Psoas muscle (tissue), 7 donors: ENCODE measurements at regions not wholly inside any gene's neighbourhood (a gene's known extent, or its start where the extent isn't known, plus 50 kb on each side); places are given as distances from the start of the nearest gene placed in this dataset.

Source experiments
- ATAC-seq, 4 donors: fragments of 200-7000 bp; cut with Tn5 transposase; one replicate each; pipeline ENCODE4 v1.9.1; 2020; ENCODE audit warnings: moderate library complexity in 3 of 4, mild to moderate bottlenecking in 2 of 4
- DNase-seq, 2 donors: peaks; one replicate each; pipeline ENCODE4 v3.0.0-alpha.2; 2020
- H3K27ac ChIP-seq: fragments of 200-600 bp; one replicate; pipeline ENCODE4 v1.8.0; 2022
- H3K27me3 ChIP-seq, 3 donors: fragments of 200-600 bp in 1 of 3; one replicate each; pipeline versions ENCODE4 v1.6.1 to v1.8.0; 2013 to 2022; ENCODE audit warnings: low read length in 2 of 3, mild to moderate bottlenecking in 2 of 3, moderate library complexity in 1 of 3; ENCODE audit not compliant: insufficient read depth in 3 of 3
- H3K36me3 ChIP-seq, 2 donors: fragments of 200-600 bp in 1 of 2; one replicate each; pipeline versions ENCODE4 v1.6.1 to v1.8.0; 2013 to 2022; ENCODE audit warnings: low read depth in 1 of 2, mild to moderate bottlenecking in 1 of 2, moderate library complexity in 1 of 2; ENCODE audit not compliant: insufficient read depth in 1 of 2
- H3K4me1 ChIP-seq: fragments of 200-600 bp; one replicate; pipeline ENCODE4 v1.8.0; 2022
- H3K4me3 ChIP-seq: fragments of 200-600 bp; one replicate; pipeline ENCODE4 v1.8.0; 2022; ENCODE audit warnings: mild to moderate bottlenecking
- H3K9me3 ChIP-seq: fragments of 200-600 bp; one replicate; pipeline ENCODE4 v1.8.0; 2022
- WGBS, 3 donors: extraction: QIAGEN DNeasy Blood & Tissue Kit; methylation state at CpG; one replicate each; pipeline versions ENCODE4 v1.1.6 to v1.1.7; 2013; 5-methylcytosine and 5-hydroxymethylcytosine counted together
- intact Hi-C, 2 donors: fragments of 100-400 bp; cut with DNase I; formaldehyde crosslinking; loops; one replicate each; pipeline versions ENCODE4 v1.11.0 to v1.14.2; 2022
- TF ChIP-seq, protein P1 (sequence below): fragments of 200-600 bp; IDR thresholded peaks from one replicate; pipeline ENCODE4 v1.8.0; 2022; ENCODE audit warnings: antibody characterized with exemption
- donor health status: healthy with polysubstance abuse.
- donor health status: DM: no; HTN: no; CAD: no; lungs with moderate emphysema.
- donor health status: Bipolar disorder and iron deficiency.
- donor health status: healthy.
- donor health status: DM: yes; HTN: yes; CAD: no.
- donor health status: DM: no; HTN: no; CAD: no.
- donor health status: DM: yes; HTN: yes; CAD: no.

DNA sequence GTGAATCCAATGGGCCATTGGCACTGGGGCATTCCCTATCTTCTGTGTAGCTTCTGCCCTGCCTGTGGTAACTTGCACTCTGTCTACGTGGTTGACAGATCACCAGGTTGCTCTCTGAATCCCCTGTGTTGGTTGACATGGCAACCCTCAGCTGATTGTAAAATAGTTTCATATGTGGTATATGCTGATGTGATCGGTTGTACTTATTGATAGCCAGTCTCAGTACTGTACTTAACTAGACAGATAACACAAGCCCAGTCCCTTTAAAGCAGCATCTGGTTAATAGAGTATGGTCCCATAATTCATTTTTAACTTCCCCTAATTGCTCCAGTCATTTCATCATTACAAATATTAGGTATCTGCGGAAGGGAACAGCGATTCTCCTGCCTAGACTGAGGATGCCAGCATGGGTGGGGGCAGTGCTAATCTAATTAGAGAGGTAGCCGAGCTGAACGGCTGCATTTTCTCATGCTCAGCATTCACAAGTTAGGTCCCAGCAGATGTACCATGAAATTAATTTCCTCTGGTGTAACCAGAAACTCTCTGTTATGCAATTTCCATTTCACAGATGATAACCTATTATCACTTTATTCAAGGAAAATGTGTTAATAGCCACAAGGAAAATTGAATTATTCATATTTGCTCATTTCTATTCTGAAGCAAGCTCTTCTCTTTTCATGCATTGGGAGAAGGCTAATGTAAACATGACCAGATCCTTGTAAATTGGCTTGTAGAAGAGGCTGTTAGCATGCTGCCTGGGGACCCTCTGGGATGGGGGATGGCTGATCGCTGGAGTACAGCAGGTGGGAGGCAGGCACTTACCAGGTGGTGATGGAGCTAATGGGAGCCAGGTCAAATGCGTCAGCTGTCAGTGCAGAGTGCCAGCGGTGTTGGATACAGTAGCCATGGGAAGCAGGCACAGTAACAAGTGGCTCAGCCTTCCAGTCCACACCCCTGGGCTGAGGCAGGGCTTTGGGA lies 608.3 kb downstream of the GALR1 start:
- Histone ChIP-seq H3K36me3 (no peaks in the 10 kb centered on the region), H3K9me3 (no peaks in the 10 kb centered on the region), H3K4me1 (no peaks in the 10 kb centered on the region), H3K4me3 (no peak overlapping the region), H3K27ac (no peak overlapping the region), H3K27me3 (no peaks in the 10 kb centered on the region)
- intact Hi-C loops = no loop called here
- no peak for ATAC-seq
- WGBS, 3 donors = 29 to 33% (median 32%) methylated on average over 9 of the region's 9 CpGs
- DNase-seq = no peak
- TF ChIP-seq, protein P1, sequence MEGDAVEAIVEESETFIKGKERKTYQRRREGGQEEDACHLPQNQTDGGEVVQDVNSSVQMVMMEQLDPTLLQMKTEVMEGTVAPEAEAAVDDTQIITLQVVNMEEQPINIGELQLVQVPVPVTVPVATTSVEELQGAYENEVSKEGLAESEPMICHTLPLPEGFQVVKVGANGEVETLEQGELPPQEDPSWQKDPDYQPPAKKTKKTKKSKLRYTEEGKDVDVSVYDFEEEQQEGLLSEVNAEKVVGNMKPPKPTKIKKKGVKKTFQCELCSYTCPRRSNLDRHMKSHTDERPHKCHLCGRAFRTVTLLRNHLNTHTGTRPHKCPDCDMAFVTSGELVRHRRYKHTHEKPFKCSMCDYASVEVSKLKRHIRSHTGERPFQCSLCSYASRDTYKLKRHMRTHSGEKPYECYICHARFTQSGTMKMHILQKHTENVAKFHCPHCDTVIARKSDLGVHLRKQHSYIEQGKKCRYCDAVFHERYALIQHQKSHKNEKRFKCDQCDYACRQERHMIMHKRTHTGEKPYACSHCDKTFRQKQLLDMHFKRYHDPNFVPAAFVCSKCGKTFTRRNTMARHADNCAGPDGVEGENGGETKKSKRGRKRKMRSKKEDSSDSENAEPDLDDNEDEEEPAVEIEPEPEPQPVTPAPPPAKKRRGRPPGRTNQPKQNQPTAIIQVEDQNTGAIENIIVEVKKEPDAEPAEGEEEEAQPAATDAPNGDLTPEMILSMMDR = no peak

DNA sequence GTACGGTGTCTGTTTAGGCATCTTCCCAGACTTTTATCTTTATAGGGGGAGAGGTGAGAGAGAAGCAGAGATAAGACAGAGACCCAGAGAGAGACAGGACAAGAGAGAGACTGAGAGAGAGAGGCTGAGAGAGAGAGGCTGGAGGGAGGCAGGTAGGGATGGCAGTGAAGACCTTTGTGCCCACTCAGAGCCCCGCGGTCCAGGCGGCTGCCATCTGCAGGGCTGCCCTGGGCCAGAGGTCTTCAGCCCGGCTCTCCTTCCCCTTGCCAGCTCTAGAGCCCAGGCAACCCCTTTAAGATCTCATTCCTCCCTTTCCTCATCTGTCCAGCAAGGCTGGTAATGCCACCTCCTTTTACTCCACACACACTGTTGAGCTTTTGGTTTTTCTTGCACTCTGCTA lies 610.0 kb downstream of the GALR1 start:
- H3K4me3 ChIP-seq = no peak overlapping the region
- no peaks in the 10 kb centered on the region for H3K9me3 ChIP-seq
- no peaks in the 10 kb centered on the region for H3K36me3 ChIP-seq
- DNase-seq = no peak
- H3K27ac ChIP-seq = no peak overlapping the region
- no peaks in the 10 kb centered on the region for H3K27me3 ChIP-seq
- TF ChIP-seq, protein P1 = no peak
- H3K4me1 ChIP-seq = no peaks in the 10 kb centered on the region
- 71 to 82% (median 74%) methylated on average over 4 to 5 of the region's 5 CpGs for WGBS, 3 donors
- intact Hi-C loops = no loop called here
- no peak for ATAC-seq

DNA sequence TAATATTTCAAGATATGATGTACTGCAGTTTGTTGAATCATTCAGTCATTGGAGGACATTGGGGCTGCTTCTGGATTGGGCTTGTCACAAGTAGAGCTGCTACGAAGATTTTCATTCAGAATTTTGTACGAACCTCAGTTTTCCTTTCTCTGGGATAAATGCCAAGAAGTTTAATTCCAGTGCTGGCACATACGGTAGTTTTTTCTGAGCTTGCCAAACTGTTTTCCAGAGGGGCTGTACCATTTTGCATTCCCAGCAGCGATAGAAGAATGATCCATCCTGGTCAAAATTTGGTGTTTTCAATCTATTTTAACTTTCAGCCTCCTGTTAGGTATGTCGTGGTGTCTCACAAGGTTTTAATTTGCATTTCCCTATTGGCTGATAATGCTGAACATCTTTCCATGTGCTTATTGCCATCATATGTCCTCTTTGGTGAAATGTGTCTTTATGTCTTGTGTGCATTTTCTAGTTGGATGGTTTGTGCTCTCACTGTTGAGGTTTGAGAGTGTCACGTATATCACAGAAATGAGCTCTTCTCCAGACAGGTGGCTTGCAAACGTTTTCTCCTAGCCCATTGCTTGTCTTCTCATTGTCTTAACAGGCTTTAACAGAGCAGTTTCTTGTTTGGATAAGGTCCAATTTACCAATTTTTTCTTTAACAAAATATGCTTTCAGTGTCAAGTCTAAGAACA lies 612.6 kb downstream of the GALR1 start:
- TF ChIP-seq, protein P1 = no peak
- WGBS, 3 donors = 24 to 44% (median 26%) methylated on average over 7 of the region's 7 CpGs
- H3K9me3 ChIP-seq = no peaks in the 10 kb centered on the region
- no peaks in the 10 kb centered on the region for H3K4me1 ChIP-seq
- intact Hi-C loops = no loop called here
- H3K36me3 ChIP-seq = no peaks in the 10 kb centered on the region
- ATAC-seq = no peak
- no peak overlapping the region for H3K4me3 ChIP-seq
- no peaks in the 10 kb centered on the region for H3K27me3 ChIP-seq
- DNase-seq = no peak
- H3K27ac ChIP-seq = no peak overlapping the region

DNA sequence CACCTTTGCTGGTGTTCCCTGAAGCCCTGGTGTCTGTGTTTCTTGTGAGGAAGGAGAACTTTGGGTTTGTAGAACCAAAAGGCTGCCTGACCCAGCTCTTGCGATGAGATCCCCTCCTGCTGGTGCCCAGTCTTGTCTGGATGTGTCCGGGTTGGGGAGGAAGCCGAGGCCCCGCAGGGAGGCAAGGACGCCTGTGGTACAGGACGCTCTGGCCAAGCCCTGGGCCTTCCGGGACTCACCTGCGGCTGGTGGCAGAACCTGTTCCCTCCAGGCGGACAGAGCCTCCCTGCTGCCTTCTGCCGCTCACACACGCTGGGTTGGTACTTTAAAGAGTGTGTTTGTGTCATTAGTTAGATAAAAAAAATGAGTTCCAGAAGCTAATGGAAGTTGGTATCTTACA lies 616.2 kb downstream of the GALR1 start:
- H3K27ac ChIP-seq = no peak overlapping the region
- no peaks in the 10 kb centered on the region for H3K4me1 ChIP-seq
- DNase-seq (no peak), ATAC-seq (no peak)
- no peak overlapping the region for H3K4me3 ChIP-seq
- intact Hi-C loops = no loop called here
- H3K36me3 ChIP-seq = no peaks in the 10 kb centered on the region
- H3K27me3 ChIP-seq = peaks cover 0 to 5% (median 0%) of the 10 kb centered on the region in 3 donors
- no peaks in the 10 kb centered on the region for H3K9me3 ChIP-seq
- WGBS, 3 donors = 94 to 96% (median 95%) methylated on average over 11 of the region's 11 CpGs
- TF ChIP-seq, protein P1 = no peak
